Large intestine (tissue), 3 donors: ENCODE measurements at regions not wholly inside any gene's neighbourhood (a gene's known extent, or its start where the extent isn't known, plus 50 kb on each side); places are given as distances from the start of the nearest gene placed in this dataset.
A peak's percentile ranks its signal among the peaks of the same experiment; 100 is the strongest.
"Not testable (repeated sequence)": the region's sequence is repeated elsewhere in the genome, so short reads cannot be mapped to it uniquely, and the experiment has no call there.

Source experiments
- DNase-seq, 2 donors: peaks; one replicate each; pipeline versions ENCODE4 v3.0.0 to v3.0.0-alpha.2; 2013
- H3K27ac ChIP-seq: one replicate; pipeline ENCODE4 v1.5.1; 2013; ENCODE audit warnings: low read length
- H3K27me3 ChIP-seq: 2 replicates; pipeline ENCODE4 v1.6.1; 2013; ENCODE audit warnings: low read length; ENCODE audit not compliant: control insufficient read depth, insufficient read depth
- H3K36me3 ChIP-seq: 2 replicates; pipeline ENCODE4 v1.6.1; 2013; ENCODE audit warnings: low read length; ENCODE audit not compliant: control insufficient read depth, insufficient read depth
- H3K4me1 ChIP-seq: one replicate; pipeline ENCODE4 v1.6.1; 2013; ENCODE audit warnings: low read length; ENCODE audit not compliant: control insufficient read depth, insufficient read depth
- H3K4me3 ChIP-seq: one replicate; pipeline ENCODE4 v1.5.1; 2013; ENCODE audit warnings: low read length
- H3K9me3 ChIP-seq: one replicate; pipeline ENCODE4 v1.6.1; 2013; ENCODE audit warnings: mild to moderate bottlenecking, low read depth, low read length, moderate library complexity; ENCODE audit not compliant: control insufficient read depth
- WGBS: methylation state at CpG from one replicate; pipeline ENCODE4 v1.1.5; 2013; ENCODE audit warnings: low lambda C conversion rate; ENCODE audit not compliant: insufficient coverage; 5-methylcytosine and 5-hydroxymethylcytosine counted together

DNA sequence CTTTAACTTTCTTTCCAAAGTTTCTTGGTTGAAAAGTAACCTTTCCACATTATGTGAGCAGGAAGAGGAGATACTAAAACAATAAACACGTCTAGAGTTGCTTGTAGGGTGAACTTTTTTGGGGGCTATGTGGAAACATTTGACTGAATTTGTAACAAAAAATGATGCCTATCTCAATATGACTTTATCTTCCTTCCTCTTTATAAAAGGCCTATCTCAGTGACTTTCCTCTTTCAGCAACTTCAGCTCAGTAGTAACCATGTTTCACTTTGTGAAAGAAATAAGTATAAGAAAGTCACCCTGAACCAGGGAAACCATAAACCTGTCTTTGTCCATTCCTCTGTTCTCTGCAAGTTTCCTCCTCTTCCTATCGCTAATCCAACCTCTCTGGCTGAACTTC is 124.7 kb upstream of the TMEM164 start:
- no peak overlapping the region for H3K4me3 ChIP-seq
- H3K4me1 ChIP-seq = peaks cover 5% of the 10 kb centered on the region
- H3K9me3 ChIP-seq = no peaks in the 10 kb centered on the region
- WGBS = 100% methylated on average over 1 of the region's 2 CpGs
- no peaks in the 10 kb centered on the region for H3K36me3 ChIP-seq
- no peak overlapping the region for H3K27ac ChIP-seq
- no peak for DNase-seq
- H3K27me3 ChIP-seq = no peaks in the 10 kb centered on the region

DNA sequence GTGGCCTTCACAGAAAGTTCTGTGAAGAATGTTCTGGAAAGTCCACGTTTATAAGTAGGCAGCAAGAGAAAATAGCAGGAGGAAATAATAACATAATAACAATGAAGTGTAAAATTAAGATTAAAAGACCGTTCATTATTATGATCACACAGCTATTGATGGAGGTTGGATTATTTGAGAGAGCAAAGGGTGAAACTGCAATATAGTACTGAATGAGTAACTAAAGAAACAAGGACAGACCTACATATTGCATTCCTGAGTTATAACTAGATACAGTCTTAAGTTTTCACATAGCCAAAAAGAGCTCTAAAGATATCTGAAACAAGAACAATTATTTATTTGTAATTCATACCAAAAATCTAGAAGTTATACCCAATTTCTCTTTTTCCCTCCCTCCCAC is 122.9 kb upstream of the TMEM164 start:
- Histone ChIP-seq H3K4me1 (peaks cover 5% of the 10 kb centered on the region), H3K27me3 (no peaks in the 10 kb centered on the region), H3K9me3 (no peaks in the 10 kb centered on the region), H3K36me3 (no peaks in the 10 kb centered on the region), H3K4me3 (no peak overlapping the region), H3K27ac (peak overlapping the region; percentile 75)
- DNase-seq = peak in 1 of 2 donors; percentile 39
- WGBS = no CpG with 5 or more reads among the region's 2 CpGs

DNA sequence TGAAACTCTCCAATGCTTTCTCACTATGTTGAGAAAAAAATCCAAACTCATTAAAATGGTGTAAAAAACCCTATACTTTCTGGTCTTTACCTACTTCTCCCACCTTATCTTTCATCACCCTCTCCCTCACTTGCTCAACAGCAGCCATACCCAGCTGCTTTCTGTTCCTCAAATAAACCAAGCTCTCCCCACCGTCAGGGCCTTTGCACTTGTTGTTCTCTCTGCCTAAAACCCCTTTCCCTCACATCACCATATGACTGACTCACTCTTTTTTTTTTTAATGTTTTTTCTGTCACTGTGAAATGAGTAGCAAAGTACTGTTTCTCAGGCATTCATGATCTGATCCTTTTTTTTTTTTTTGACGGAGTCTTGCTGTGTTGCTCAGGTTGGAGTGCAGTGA is 122.3 kb upstream of the TMEM164 start:
- WGBS = 60% methylated on average over 1 of the region's 2 CpGs
- Histone ChIP-seq H3K27ac (peak overlapping the region; percentile 75), H3K9me3 (no peaks in the 10 kb centered on the region)

DNA sequence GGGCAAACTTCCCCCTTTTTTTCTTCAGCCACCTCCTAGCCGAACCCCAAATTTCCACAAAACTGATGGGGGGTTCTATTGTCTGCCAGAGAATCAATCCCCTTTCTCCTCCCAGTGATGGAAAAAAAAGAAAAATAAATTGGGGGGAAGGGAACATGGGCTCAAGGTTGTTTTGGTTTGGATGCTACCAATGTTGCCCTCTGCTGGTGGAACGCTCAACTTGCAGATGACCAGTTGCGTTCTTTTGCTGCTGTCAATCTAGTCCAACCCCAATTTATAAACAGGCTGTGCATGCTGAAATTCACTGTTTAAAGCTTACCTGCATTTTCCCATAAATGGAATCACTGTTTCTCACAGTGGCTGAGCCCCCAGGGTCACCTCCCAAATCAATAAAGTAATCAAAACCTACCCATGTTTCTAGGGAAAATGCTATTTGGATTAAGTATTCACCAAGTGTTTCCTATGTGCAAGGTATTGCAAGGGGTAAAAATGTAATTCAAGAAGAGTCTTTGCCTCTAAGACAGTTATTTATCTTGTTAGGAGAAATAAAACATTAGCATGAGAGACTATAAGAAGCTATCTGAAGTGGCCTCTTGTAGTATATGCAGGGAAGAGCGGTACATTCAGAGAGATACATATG is 116.7 kb upstream of the TMEM164 start:
- H3K36me3 ChIP-seq = no peaks in the 10 kb centered on the region
- no peaks in the 10 kb centered on the region for H3K27me3 ChIP-seq
- H3K27ac ChIP-seq = no peak overlapping the region
- DNase-seq = peak; percentile 4 to 22
- WGBS = 100% methylated on average over 1 of the region's 4 CpGs
- no peak overlapping the region for H3K4me3 ChIP-seq
- H3K9me3 ChIP-seq = no peaks in the 10 kb centered on the region
- no peaks in the 10 kb centered on the region for H3K4me1 ChIP-seq

More for the DNA sequence above, 122.3 kb upstream of the TMEM164 start:
- H3K36me3 ChIP-seq = no peaks in the 10 kb centered on the region
- H3K27me3 ChIP-seq = no peaks in the 10 kb centered on the region
- peak in 1 of 2 donors; percentile 22 for DNase-seq
- H3K4me3 ChIP-seq = no peak overlapping the region
- H3K4me1 ChIP-seq = peaks cover 5% of the 10 kb centered on the region

DNA sequence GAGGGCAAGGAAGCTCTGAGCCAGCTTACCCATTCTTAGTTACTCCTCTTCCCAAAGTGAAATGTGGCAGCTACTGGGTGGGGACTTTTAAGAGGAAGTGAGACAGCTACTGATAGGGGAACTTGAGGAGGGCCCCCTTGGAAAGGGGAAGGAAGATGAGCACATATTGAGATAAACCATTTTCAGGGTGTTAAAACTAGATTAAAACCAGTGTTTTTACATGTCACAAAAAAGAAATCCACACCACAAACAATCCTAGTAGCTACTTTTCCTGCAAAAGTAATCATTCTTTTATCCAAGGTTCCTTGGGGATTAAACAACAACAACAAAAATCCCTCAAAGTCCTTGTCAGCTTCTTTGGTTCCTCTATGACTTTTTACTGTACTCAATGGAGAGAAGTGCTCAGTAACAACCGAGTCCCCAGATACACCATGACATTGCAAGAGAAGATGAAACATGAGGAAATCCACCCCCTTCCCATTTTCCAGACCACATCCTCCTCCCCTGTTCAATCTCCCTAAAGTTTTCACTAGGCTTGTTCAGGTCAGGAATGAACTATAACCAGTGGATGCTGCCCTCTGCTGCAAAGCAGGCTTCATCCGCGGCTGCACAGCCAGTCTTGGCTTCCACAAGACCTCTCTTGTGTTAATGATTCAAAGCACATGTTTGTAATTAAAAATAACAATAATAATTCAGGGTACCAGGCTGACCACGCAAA is 113.5 kb upstream of the TMEM164 start:
- no CpG with 5 or more reads among the region's 4 CpGs for WGBS
- Histone ChIP-seq H3K27ac (no peak overlapping the region), H3K9me3 (no peaks in the 10 kb centered on the region), H3K27me3 (no peaks in the 10 kb centered on the region), H3K4me3 (no peak overlapping the region), H3K36me3 (no peaks in the 10 kb centered on the region), H3K4me1 (no peaks in the 10 kb centered on the region)
- no peak for DNase-seq

DNA sequence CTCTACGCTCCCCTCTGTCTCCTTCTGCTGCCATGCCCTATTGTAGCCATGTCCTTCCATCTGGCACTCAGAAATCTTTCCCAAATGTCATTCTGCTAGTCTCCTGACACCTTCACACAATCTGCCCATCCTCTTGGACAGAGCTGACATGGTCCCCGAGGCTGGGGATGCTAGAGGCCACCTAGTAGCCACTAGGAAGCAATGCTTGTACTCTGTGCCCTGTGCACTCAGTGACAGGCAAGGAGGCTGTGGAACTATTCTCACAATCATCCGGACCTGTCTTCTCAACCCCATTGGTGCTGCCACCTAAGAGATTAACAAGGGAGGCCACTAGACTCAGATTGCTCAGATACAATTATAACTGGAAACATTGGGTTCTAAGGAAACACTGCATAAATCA is 112.6 kb upstream of the TMEM164 start:
- H3K36me3 ChIP-seq = no peaks in the 10 kb centered on the region
- no peak overlapping the region for H3K4me3 ChIP-seq
- H3K9me3 ChIP-seq = no peaks in the 10 kb centered on the region
- H3K27me3 ChIP-seq = no peaks in the 10 kb centered on the region
- no CpG with 5 or more reads among the region's 3 CpGs for WGBS
- H3K4me1 ChIP-seq = no peaks in the 10 kb centered on the region
- no peak for DNase-seq
- no peak overlapping the region for H3K27ac ChIP-seq

DNA sequence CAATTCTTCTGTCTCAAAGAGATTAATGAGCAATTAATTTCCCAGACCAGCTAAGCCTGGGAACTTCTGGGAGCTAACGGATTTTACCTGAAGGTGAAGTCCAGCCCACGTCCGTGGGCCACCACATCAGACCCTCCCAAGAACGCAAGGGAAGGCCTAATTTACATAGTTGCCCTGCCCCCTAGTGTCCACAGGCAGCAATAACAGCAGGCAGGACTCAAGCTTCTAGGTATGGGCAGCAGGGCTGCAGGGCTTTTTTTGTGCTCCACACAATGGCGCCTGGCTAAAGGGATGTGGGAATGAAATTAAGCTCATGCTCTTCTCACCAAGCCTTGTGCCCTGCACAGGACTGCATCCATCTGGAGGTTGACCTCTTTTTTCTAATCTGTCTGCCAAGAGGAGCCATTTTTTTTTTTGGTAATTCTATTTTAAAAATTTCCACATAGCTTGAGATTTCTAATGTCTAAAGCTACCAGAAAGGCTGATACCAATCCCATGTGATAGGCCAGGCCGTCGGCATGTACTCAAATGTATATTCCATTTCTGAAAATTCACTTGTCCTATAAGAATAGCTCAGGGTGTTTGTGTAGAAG is 111.9 kb upstream of the TMEM164 start:
- no CpG with 5 or more reads among the region's 7 CpGs for WGBS
- H3K27ac ChIP-seq = no peak overlapping the region
- no peak overlapping the region for H3K4me3 ChIP-seq
- peak in 1 of 2 donors; percentile 16 for DNase-seq
- H3K4me1 ChIP-seq = no peaks in the 10 kb centered on the region
- H3K27me3 ChIP-seq = no peaks in the 10 kb centered on the region
- no peaks in the 10 kb centered on the region for H3K9me3 ChIP-seq
- H3K36me3 ChIP-seq = no peaks in the 10 kb centered on the region

DNA sequence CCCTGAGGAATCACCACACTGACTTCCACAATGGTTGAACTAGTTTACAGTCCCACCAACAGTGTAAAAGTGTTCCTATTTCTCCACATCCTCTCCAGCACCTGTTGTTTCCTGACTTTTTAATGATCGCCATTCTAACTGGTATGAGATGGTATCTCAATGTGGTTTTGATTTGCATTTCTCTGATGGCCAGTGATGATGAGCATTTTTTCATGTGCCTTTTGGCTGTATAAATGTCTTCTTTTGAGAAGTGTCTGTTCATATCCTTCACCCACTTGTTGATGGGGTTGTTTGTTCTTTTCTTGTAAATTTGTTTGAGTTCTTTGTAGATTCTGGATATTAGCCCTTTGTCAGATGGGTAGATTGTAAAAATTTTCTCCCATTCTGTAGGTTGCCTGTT is 106.9 kb upstream of the TMEM164 start:
- DNase-seq, H3K36me3 ChIP-seq, H3K4me3 ChIP-seq, H3K9me3 ChIP-seq, H3K27ac ChIP-seq, H3K4me1 ChIP-seq, H3K27me3 ChIP-seq: not testable (repeated sequence)
- no CpG with 5 or more reads among the region's 1 CpG for WGBS

DNA sequence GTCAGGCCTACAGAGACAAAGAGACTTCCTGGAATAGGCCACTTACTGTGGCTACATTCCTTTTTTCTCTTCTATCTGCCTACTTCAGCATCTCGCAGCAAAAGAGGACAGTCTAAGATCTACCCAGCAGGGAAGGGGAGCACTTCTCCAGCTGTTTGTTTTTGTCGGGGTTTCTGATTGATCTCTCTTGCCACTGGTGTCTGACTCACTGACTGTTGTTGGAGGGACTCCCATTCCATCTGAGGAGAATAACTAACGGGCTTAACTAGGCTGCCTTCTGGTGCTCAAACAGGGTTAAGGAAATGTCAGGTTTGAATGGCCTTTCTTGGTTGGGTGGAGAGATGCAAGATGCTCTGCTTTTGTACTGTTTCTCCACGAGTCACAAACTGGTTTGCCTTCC is 100.2 kb upstream of the TMEM164 start:
- Histone ChIP-seq H3K4me3 (no peak overlapping the region), H3K27ac (no peak overlapping the region), H3K27me3 (no peaks in the 10 kb centered on the region), H3K36me3 (no peaks in the 10 kb centered on the region), H3K9me3 (no peaks in the 10 kb centered on the region), H3K4me1 (no peaks in the 10 kb centered on the region)
- WGBS = no CpG with 5 or more reads among the region's 4 CpGs
- DNase-seq = no peak

DNA sequence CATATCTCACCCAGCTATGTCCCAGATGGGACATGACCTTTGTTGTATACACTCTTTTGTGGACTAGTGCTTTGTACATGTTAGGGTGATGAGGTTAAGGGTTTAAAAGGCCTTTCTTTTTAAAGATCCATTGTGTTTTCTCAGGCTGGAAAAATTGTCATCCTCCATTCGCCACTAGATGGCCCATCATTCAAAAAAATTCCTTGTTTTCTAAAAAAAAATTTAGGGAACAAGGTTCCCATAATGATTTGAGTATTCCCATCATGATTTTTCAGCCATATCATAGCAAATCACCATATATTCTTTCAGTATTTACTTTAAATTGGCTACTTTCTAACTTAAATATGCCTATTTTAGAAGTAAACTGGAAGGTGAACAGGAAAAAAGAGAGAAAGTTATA is 91.9 kb upstream of the TMEM164 start:
- Histone ChIP-seq H3K27ac (no peak overlapping the region), H3K4me3 (no peak overlapping the region), H3K27me3 (no peaks in the 10 kb centered on the region), H3K9me3 (no peaks in the 10 kb centered on the region), H3K36me3 (no peaks in the 10 kb centered on the region), H3K4me1 (no peaks in the 10 kb centered on the region)
- WGBS = no CpG with 5 or more reads among the region's 1 CpG
- DNase-seq = no peak
